ENCODE measurements at regions not wholly inside any gene's neighbourhood (a gene's known extent, or its start where the extent isn't known, plus 50 kb on each side); places are given as distances from the start of the nearest gene placed in this dataset.

DNA sequence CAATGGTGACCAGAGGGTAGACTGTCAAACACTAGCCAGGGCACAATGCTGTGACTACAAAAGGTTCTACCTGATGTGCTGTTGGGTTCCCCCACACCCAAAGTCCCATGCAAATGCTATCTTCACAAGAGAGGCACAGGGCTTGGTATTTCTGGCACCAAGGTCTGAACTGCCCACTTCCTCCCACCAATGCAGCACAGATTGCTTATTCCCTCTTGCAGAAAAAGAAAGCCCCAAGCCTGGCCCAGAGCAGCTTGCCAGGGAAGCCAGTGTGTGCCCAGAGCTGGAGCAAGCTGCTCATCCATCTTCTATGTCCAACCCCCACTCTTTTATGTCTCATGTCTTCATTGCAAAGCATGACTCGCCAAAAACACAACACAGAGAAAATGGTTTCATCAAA lies 149.4 kb upstream of the CAMK1G start:
- TF ChIP-seq EP300 (IDR thresholded peaks at IDR 0.05): no peak
- TF ChIP-seq CTCF (IDR thresholded peaks at IDR 0.05): no peak
- TF ChIP-seq POLR2AphosphoS5 (IDR thresholded peaks at IDR 0.05): no peak
- no peak for TF ChIP-seq POLR2A (IDR thresholded peaks at IDR 0.05)
